CD4-positive, alpha-beta memory T cell (primary cell): ENCODE measurements at regions not wholly inside any gene's neighbourhood (a gene's known extent, or its start where the extent isn't known, plus 50 kb on each side); places are given as distances from the start of the nearest gene placed in this dataset.
A peak's percentile ranks its signal among the peaks of the same experiment; 100 is the strongest.

Source experiments
- CTCF ChIA-PET: fragments of 350-600 bp; sonication (Branson Sonifier 250); formaldehyde crosslinking; loops from one replicate; lab custom pipeline; 2021; ENCODE audit warnings: inconsistent platforms; ENCODE audit not compliant: partially characterized antibody; lab: Charles Lee
- POLR2A ChIA-PET: fragments of 350-600 bp; sonication (Branson Sonifier 250); formaldehyde crosslinking; loops from one replicate; lab custom pipeline; 2021; ENCODE audit not compliant: partially characterized antibody; lab: Charles Lee
- DNase-seq, 5 donors: peaks; one replicate each; pipeline versions ENCODE4 v3.0.0 to v3.0.0-alpha.2; 2020 to 2022; ENCODE audit warnings: mixed read lengths in 1 of 5
- H3K27ac ChIP-seq: one replicate; pipeline ENCODE4 v1.7.0; 2013; ENCODE audit warnings: low read depth, low read length
- H3K27me3 ChIP-seq: 2 replicates; pipeline ENCODE4 v1.7.0; 2013; ENCODE audit warnings: mild to moderate bottlenecking, low read length, moderate library complexity; ENCODE audit not compliant: insufficient read depth
- H3K36me3 ChIP-seq: 2 replicates; pipeline ENCODE4 v1.7.0; 2013; ENCODE audit warnings: mild to moderate bottlenecking, low read length, moderate library complexity; ENCODE audit not compliant: insufficient read depth
- H3K4me1 ChIP-seq: 2 replicates; pipeline ENCODE4 v1.7.0; 2013; ENCODE audit warnings: mild to moderate bottlenecking, low read length, moderate library complexity; ENCODE audit not compliant: insufficient read depth
- H3K4me3 ChIP-seq, 2 donors: one replicate each; pipeline ENCODE4 v1.7.0; 2013; ENCODE audit warnings: low read length in 2 of 2, mild to moderate bottlenecking in 1 of 2
- H3K9me3 ChIP-seq, 2 donors: one replicate each; pipeline ENCODE4 v1.7.0; 2013; ENCODE audit warnings: low read length in 2 of 2, control low read depth in 1 of 2; ENCODE audit not compliant: control insufficient read depth in 1 of 2
- H3K27ac Mint-ChIP-seq, 7 donors: one replicate each; pipeline ENCODE4 v1.8.0; 2020 to 2021; ENCODE audit warnings: mixed read lengths in 7 of 7, mild to moderate bottlenecking in 6 of 7, inconsistent platforms in 3 of 7, moderate library complexity in 3 of 7
- H3K27me3 Mint-ChIP-seq, 2 donors: one replicate each; pipeline ENCODE4 v1.8.0; 2020 to 2021; ENCODE audit warnings: mixed read lengths in 2 of 2
- H3K36me3 Mint-ChIP-seq, 2 donors: one replicate each; pipeline ENCODE4 v1.8.0; 2020 to 2021; ENCODE audit warnings: mixed read lengths in 2 of 2, inconsistent platforms in 1 of 2, mild to moderate bottlenecking in 1 of 2
- H3K4me1 Mint-ChIP-seq, 4 donors: one replicate each; pipeline ENCODE4 v1.8.0; 2020 to 2021; ENCODE audit warnings: mixed read lengths in 4 of 4, mild to moderate bottlenecking in 1 of 4
- H3K4me3 Mint-ChIP-seq, 8 donors: one replicate each; pipeline ENCODE4 v1.8.0; 2020 to 2021; ENCODE audit warnings: mixed read lengths in 8 of 8, mild to moderate bottlenecking in 7 of 8, moderate library complexity in 6 of 8, inconsistent platforms in 3 of 8
- H3K9me3 Mint-ChIP-seq, 8 donors: one replicate each; pipeline ENCODE4 v1.8.0; 2020 to 2021; ENCODE audit warnings: mixed read lengths in 8 of 8, mild to moderate bottlenecking in 5 of 8, inconsistent platforms in 3 of 8, moderate library complexity in 1 of 8
- intact Hi-C: fragments of 100-400 bp; cut with micrococcal nuclease; formaldehyde crosslinking; loops from one replicate; pipeline ENCODE4 v1.15.1; 2023

- no peaks in the 10 kb centered on the region for H3K4me1 ChIP-seq
- ChIA-PET CTCF (no interaction called here), POLR2A (no interaction called here)
- no peak overlapping the region for H3K4me3 ChIP-seq
- no peak overlapping the region for H3K4me3 Mint-ChIP-seq
- no peak overlapping the region for H3K27ac ChIP-seq
- intact Hi-C loops, result no loop called here
- H3K36me3 Mint-ChIP-seq, result no peaks in the 10 kb centered on the region
- no peak for DNase-seq
- no peaks in the 10 kb centered on the region for H3K36me3 ChIP-seq
- H3K27me3 Mint-ChIP-seq, result no peaks in the 10 kb centered on the region
- no peak overlapping the region for H3K27ac Mint-ChIP-seq
- H3K27me3 ChIP-seq, result no peaks in the 10 kb centered on the region
- no peaks in the 10 kb centered on the region for H3K9me3 ChIP-seq
- H3K4me1 Mint-ChIP-seq, result peaks cover 0 to 3% (median 0%) of the 10 kb centered on the region in 4 donors
- H3K9me3 Mint-ChIP-seq, result no peaks in the 10 kb centered on the region
Observed at GRCh38 chr3:177826253-177826652, 629.0 kb upstream of the TBL1XR1 start.

DNA sequence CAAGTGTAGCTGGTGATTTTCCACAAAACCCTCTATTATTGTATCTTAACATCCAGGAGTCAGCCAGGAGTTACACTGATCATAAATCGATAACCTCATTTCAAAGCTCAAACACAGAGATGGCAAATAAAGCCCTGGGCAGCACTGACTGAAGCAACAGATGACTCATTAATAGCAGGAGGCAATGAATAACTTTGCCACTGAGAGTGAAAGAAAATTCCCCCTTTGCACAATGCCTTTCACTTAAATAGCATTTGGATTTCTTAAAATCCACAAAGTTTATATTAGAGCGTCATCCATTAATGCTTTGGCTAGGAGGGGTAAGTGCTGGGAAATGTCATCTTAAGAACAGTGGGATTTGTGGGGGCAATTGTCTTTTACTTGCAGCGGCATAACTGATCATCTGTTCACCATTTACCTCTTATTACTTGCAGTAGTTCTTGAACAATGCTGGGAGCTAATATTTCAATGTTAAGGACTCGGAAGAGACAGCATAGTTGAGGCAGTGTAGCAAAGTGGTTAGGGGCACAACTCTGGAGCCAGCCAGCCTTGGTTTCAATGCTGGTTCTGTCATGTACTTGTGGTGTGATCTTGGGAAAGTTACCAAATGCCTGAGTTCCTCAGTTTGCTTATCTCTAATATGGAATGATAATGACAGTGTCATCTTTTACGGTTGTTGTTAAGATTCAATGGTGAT is 630.4 kb upstream of the TBL1XR1 start:
- H3K9me3 ChIP-seq, result no peaks in the 10 kb centered on the region
- POLR2A ChIA-PET, result no interaction called here
- no peak for DNase-seq
- no peak overlapping the region for H3K4me3 ChIP-seq
- no peaks in the 10 kb centered on the region for H3K27me3 ChIP-seq
- Mint-ChIP-seq H3K27me3 (no peaks in the 10 kb centered on the region), H3K4me3 (no peak overlapping the region), H3K4me1 (peaks cover 0 to 4% (median 0%) of the 10 kb centered on the region in 4 donors), H3K9me3 (no peaks in the 10 kb centered on the region), H3K27ac (no peak overlapping the region), H3K36me3 (no peaks in the 10 kb centered on the region)
- intact Hi-C loops, result no loop called here
- no peak overlapping the region for H3K27ac ChIP-seq
- CTCF ChIA-PET, result no interaction called here
- no peaks in the 10 kb centered on the region for H3K4me1 ChIP-seq
- no peaks in the 10 kb centered on the region for H3K36me3 ChIP-seq

DNA sequence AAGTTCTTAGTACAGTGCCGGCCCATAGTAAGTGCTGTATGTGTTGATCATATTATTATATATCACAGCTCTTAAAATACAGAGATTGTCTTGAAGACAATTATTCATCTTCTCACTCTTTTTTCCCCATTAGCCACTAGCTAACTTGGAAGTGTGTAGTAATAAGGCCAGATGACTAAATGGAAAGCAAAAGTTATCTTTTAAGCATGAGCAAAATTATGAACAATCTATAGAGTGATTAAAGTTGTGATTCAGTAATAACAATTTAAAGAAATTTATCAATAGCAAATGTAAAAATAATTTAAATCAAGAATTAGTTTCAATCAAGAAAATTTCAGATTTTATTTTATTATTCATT is 630.9 kb upstream of the TBL1XR1 start:
- no peaks in the 10 kb centered on the region for H3K9me3 ChIP-seq
- CTCF ChIA-PET, result no interaction called here
- H3K4me1 ChIP-seq, result no peaks in the 10 kb centered on the region
- no peak overlapping the region for H3K27ac ChIP-seq
- intact Hi-C loops, result no loop called here
- POLR2A ChIA-PET, result no interaction called here
- no peaks in the 10 kb centered on the region for H3K36me3 Mint-ChIP-seq
- no peak overlapping the region for H3K4me3 ChIP-seq
- no peak for DNase-seq
- no peaks in the 10 kb centered on the region for H3K9me3 Mint-ChIP-seq
- peaks cover 0 to 7% (median under 1%) of the 10 kb centered on the region in 4 donors for H3K4me1 Mint-ChIP-seq
- no peak overlapping the region for H3K27ac Mint-ChIP-seq
- no peaks in the 10 kb centered on the region for H3K27me3 Mint-ChIP-seq
- H3K27me3 ChIP-seq, result no peaks in the 10 kb centered on the region
- H3K36me3 ChIP-seq, result no peaks in the 10 kb centered on the region
- H3K4me3 Mint-ChIP-seq, result no peak overlapping the region

DNA sequence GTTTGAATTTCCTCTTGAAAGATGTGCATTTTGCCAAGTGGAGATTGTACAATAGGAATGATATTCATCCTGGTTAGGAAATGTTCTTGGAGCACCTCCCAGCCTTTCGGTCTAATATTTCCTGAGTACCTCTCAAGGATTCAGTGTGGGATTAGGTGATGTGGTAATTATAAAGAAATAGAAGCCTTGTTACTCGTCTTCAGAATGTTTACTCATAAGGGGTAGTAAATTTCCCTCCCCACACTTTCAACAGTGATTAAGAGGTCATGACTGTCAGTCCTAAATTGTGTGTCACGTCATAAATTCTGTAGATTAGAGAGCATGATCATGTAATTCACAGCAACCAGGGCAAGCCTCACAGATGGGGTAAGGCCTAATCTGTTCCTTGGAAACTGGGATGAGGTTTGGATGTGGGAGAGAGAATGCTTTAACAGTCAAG is 633.1 kb upstream of the TBL1XR1 start:
- no peak for DNase-seq
- H3K4me3 Mint-ChIP-seq, result no peak overlapping the region
- POLR2A ChIA-PET, result no interaction called here
- CTCF ChIA-PET, result no interaction called here
- intact Hi-C loops, result no loop called here
- no peaks in the 10 kb centered on the region for H3K9me3 Mint-ChIP-seq
- no peaks in the 10 kb centered on the region for H3K4me1 ChIP-seq
- no peaks in the 10 kb centered on the region for H3K9me3 ChIP-seq
- H3K27me3 Mint-ChIP-seq, result no peaks in the 10 kb centered on the region
- H3K4me1 Mint-ChIP-seq, result peaks cover 0 to 12% (median 4%) of the 10 kb centered on the region in 4 donors
- no peak overlapping the region for H3K27ac Mint-ChIP-seq
- H3K27me3 ChIP-seq, result no peaks in the 10 kb centered on the region
- H3K36me3 ChIP-seq, result no peaks in the 10 kb centered on the region
- H3K27ac ChIP-seq, result no peak overlapping the region
- no peak overlapping the region for H3K4me3 ChIP-seq
- no peaks in the 10 kb centered on the region for H3K36me3 Mint-ChIP-seq

DNA sequence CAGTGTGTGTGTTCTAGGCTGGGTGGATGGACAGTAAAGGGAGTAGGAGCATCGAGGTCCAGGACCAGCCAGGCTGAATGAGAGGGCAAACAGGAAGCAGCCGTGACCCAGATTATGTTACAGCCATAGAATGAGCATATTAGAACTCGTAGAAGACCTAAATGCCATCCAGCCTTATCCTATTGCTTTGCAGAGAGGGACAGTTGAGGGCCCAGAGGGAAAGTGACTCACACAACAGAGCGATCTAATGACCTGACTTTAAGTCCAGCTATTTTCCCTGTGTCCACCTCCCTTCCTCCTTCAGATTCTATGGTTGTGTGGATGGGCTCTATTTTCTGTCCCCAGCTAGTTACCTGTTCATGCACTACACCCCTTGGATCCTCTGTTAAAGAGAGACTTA is 634.1 kb upstream of the TBL1XR1 start:
- no peaks in the 10 kb centered on the region for H3K9me3 Mint-ChIP-seq
- no peaks in the 10 kb centered on the region for H3K36me3 ChIP-seq
- intact Hi-C loops, result no loop called here
- H3K27me3 Mint-ChIP-seq, result no peaks in the 10 kb centered on the region
- H3K4me3 ChIP-seq, result no peak overlapping the region
- no peaks in the 10 kb centered on the region for H3K4me1 ChIP-seq
- peaks cover 0 to 12% (median 4%) of the 10 kb centered on the region in 4 donors for H3K4me1 Mint-ChIP-seq
- no peaks in the 10 kb centered on the region for H3K36me3 Mint-ChIP-seq
- H3K9me3 ChIP-seq, result no peaks in the 10 kb centered on the region
- no peak overlapping the region for H3K27ac ChIP-seq
- no peak overlapping the region for H3K4me3 Mint-ChIP-seq
- ChIA-PET CTCF (no interaction called here), POLR2A (no interaction called here)
- H3K27ac Mint-ChIP-seq, result no peak overlapping the region
- H3K27me3 ChIP-seq, result no peaks in the 10 kb centered on the region
- DNase-seq, result no peak

DNA sequence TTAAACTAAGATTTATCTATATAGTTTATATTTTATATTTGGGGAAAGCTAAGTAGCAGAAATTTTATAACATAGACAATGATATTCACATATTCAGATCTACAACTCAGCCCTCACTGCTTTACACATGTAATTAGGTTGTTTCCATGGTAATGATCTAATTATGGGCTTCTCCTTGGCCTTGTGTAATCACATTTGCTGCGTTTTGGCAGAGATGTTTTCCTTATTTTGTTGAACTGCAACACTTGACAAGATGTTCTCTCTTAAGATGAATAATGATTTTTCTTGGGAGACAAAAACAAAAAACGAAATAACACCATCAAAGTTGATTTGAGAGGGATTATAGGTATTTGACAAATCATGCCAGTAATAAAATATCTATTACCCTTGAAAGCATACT is 635.6 kb upstream of the TBL1XR1 start:
- H3K4me3 Mint-ChIP-seq, result no peak overlapping the region

DNA sequence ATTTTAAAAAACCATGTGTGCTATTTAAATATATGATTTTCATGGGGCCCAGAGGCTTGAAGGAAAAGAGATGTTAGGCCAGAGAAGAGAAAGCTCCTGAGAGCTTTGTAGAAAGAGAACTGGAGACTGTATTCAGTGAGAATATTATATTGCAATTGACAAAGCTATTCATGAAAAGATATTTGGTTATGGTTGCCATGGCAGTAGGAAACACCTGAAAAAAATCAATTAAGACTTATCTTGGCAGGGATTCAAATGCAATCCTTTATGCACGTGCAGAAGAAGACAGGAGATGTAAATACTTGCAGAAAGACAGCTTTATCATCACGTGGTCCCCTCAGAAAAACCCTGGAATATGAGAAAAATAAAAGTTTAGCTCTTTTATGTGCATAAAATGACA is 636.0 kb upstream of the TBL1XR1 start:
- intact Hi-C loops, result no loop called here

More for the DNA sequence above, 635.6 kb upstream of the TBL1XR1 start:
- DNase-seq, result no peak
- ChIA-PET CTCF (no interaction called here), POLR2A (interaction anchor here (0.6 kb wide), 1 partner anchor 35 kb away, joined by 3 read pairs; no protein-coding TSS in a partner anchor)
- no peak overlapping the region for H3K27ac Mint-ChIP-seq
- peaks cover 0 to 12% (median 4%) of the 10 kb centered on the region in 4 donors for H3K4me1 Mint-ChIP-seq
- Histone ChIP-seq H3K27me3 (no peaks in the 10 kb centered on the region), H3K36me3 (no peaks in the 10 kb centered on the region), H3K27ac (no peak overlapping the region), H3K4me1 (no peaks in the 10 kb centered on the region), H3K9me3 (no peaks in the 10 kb centered on the region), H3K4me3 (no peak overlapping the region)
- H3K27me3 Mint-ChIP-seq, result no peaks in the 10 kb centered on the region
- no peaks in the 10 kb centered on the region for H3K9me3 Mint-ChIP-seq
- intact Hi-C loops, result no loop called here
- no peaks in the 10 kb centered on the region for H3K36me3 Mint-ChIP-seq

More for the DNA sequence above, 636.0 kb upstream of the TBL1XR1 start:
- no peak overlapping the region for H3K27ac ChIP-seq
- Mint-ChIP-seq H3K4me1 (peaks cover 0 to 12% (median 4%) of the 10 kb centered on the region in 4 donors), H3K4me3 (no peak overlapping the region), H3K9me3 (no peaks in the 10 kb centered on the region), H3K27me3 (no peaks in the 10 kb centered on the region), H3K36me3 (no peaks in the 10 kb centered on the region), H3K27ac (no peak overlapping the region)
- ChIA-PET CTCF (no interaction called here), POLR2A (interaction anchor here (0.6 kb wide), 1 partner anchor 35 kb away, joined by 3 read pairs; no protein-coding TSS in a partner anchor)
- H3K4me1 ChIP-seq, result no peaks in the 10 kb centered on the region
- H3K4me3 ChIP-seq, result no peak overlapping the region
- DNase-seq, result peak in 2 of 5 donors; percentile 2 to 11
- H3K27me3 ChIP-seq, result no peaks in the 10 kb centered on the region
- no peaks in the 10 kb centered on the region for H3K36me3 ChIP-seq
- no peaks in the 10 kb centered on the region for H3K9me3 ChIP-seq
